SK-N-SH treated with all-trans-retinoic acid at 6 μM for 48 hours (cell line): ENCODE measurements at regions not wholly inside any gene's neighbourhood (a gene's known extent, or its start where the extent isn't known, plus 50 kb on each side); places are given as distances from the start of the nearest gene placed in this dataset.

Experiments used
- CREB5 ChIP-seq: fragments of 250-450 bp; sonication (Bioruptor Pico); IDR thresholded peaks from 2 replicates; pipeline ENCODE4 v1.5.1; 2020; ENCODE audit warnings: low read depth, mild to moderate bottlenecking, moderate library complexity
- RARB ChIP-seq: fragments of 250-450 bp; sonication (Bioruptor Pico); IDR thresholded peaks from 2 replicates; pipeline ENCODE4 v1.8.0; 2021; ENCODE audit warnings: mild to moderate bottlenecking, moderate library complexity
- TCF4 ChIP-seq: fragments of 250-450 bp; sonication (Bioruptor Pico); IDR thresholded peaks from 2 replicates; pipeline ENCODE4 v1.8.0; 2021; ENCODE audit warnings: mild to moderate bottlenecking, moderate library complexity, borderline replicate concordance
- ZFP3 ChIP-seq: fragments of 250-450 bp; sonication (Bioruptor Pico); IDR thresholded peaks from 2 replicates; pipeline ENCODE4 v1.5.0; 2020; ENCODE audit warnings: mild to moderate bottlenecking, moderate library complexity

GRCh38 chr15:26051761-26052675, 188.9 kb upstream of the ATP10A start:
- TF ChIP-seq RARB (no peak), ZFP3 (no peak), TCF4 (CRISPR knock-in tag) (no peak), CREB5 (CRISPR knock-in tag) (no peak)
